ENCODE measurements at regions not wholly inside any gene's neighbourhood (a gene's known extent, or its start where the extent isn't known, plus 50 kb on each side); places are given as distances from the start of the nearest gene placed in this dataset.

GRCh38 chr20:48203252-48203651 is 418.0 kb upstream of the SULF2 start:
- TF ChIP-seq, protein P1, sequence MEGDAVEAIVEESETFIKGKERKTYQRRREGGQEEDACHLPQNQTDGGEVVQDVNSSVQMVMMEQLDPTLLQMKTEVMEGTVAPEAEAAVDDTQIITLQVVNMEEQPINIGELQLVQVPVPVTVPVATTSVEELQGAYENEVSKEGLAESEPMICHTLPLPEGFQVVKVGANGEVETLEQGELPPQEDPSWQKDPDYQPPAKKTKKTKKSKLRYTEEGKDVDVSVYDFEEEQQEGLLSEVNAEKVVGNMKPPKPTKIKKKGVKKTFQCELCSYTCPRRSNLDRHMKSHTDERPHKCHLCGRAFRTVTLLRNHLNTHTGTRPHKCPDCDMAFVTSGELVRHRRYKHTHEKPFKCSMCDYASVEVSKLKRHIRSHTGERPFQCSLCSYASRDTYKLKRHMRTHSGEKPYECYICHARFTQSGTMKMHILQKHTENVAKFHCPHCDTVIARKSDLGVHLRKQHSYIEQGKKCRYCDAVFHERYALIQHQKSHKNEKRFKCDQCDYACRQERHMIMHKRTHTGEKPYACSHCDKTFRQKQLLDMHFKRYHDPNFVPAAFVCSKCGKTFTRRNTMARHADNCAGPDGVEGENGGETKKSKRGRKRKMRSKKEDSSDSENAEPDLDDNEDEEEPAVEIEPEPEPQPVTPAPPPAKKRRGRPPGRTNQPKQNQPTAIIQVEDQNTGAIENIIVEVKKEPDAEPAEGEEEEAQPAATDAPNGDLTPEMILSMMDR (IDR thresholded peaks at IDR 0.05; ENCODE audit: unreplicated experiment): no peak
- H3K27me3 Mint-ChIP-seq (ENCODE audit: unreplicated experiment): peaks cover 44% of the 10 kb centered on the region
- no peak overlapping the region for H3K27ac Mint-ChIP-seq (ENCODE audit: unreplicated experiment)
- H3K4me1 Mint-ChIP-seq (ENCODE audit: low read depth, unreplicated experiment): no peaks in the 10 kb centered on the region
- CTCF ChIA-PET: interaction anchor here (1.1 kb wide), 1 partner anchor 417 kb away, joined by 4 read pairs; no protein-coding TSS in a partner anchor
- H3K4me3 Mint-ChIP-seq (ENCODE audit: low read depth, unreplicated experiment): no peak overlapping the region
- intact Hi-C loops (cut with micrococcal nuclease; ENCODE audit: unreplicated experiment): no loop called here
- BruUV-seq (replicated peaks): no TSS peak
- DNase-seq: no peak
- no peaks in the 10 kb centered on the region for H3K36me3 Mint-ChIP-seq (ENCODE audit: insufficient read depth, unreplicated experiment)
- H3K9me3 Mint-ChIP-seq (ENCODE audit: low read depth, unreplicated experiment): no peaks in the 10 kb centered on the region

GRCh38 chr20:48202334-48203113 is 417.2 kb upstream of the SULF2 start:
- H3K9me3 Mint-ChIP-seq (ENCODE audit: low read depth, unreplicated experiment): no peaks in the 10 kb centered on the region
- H3K4me3 Mint-ChIP-seq (ENCODE audit: low read depth, unreplicated experiment): no peak overlapping the region
- no peaks in the 10 kb centered on the region for H3K4me1 Mint-ChIP-seq (ENCODE audit: low read depth, unreplicated experiment)
- DNase-seq: no peak
- H3K27ac Mint-ChIP-seq (ENCODE audit: unreplicated experiment): no peak overlapping the region
- intact Hi-C loops (cut with micrococcal nuclease; ENCODE audit: unreplicated experiment): no loop called here
- H3K27me3 Mint-ChIP-seq (ENCODE audit: unreplicated experiment): peaks cover 45% of the 10 kb centered on the region
- no peaks in the 10 kb centered on the region for H3K36me3 Mint-ChIP-seq (ENCODE audit: insufficient read depth, unreplicated experiment)
- no TSS peak for BruUV-seq (replicated peaks)
- CTCF ChIA-PET: interaction anchor here (0.7 to 1.1 kb wide), 2 partner anchors 404 to 418 kb away, joined by 3 to 4 read pairs; no protein-coding TSS in a partner anchor
- TF ChIP-seq, protein P1 (IDR thresholded peaks at IDR 0.05; ENCODE audit: unreplicated experiment): no peak

DNA sequence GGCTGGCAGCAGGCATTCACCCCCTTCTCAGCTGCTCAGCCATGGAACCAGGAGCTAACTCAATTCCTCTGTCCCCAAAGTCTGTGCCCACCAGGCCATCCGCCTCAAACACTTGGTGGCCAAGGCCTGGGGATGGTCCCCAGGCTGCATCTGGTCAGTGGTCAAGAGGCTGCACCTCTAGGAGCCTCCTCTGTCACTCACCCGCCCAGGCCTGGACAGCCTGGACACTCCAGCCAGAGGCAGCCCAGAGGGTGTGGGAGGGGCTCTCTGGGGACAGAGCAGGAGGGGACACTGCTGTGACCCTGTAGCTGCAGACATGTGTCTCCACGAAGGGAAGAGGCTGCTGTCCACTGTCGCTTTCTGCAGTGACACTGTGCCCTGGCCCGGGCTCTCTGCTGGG is 416.6 kb upstream of the SULF2 start:
- Mint-ChIP-seq H3K36me3 (ENCODE audit: insufficient read depth, unreplicated experiment) (no peaks in the 10 kb centered on the region), H3K27ac (ENCODE audit: unreplicated experiment) (no peak overlapping the region), H3K9me3 (ENCODE audit: low read depth, unreplicated experiment) (no peaks in the 10 kb centered on the region), H3K27me3 (ENCODE audit: unreplicated experiment) (peaks cover 45% of the 10 kb centered on the region), H3K4me3 (ENCODE audit: low read depth, unreplicated experiment) (no peak overlapping the region), H3K4me1 (ENCODE audit: low read depth, unreplicated experiment) (peaks cover 3% of the 10 kb centered on the region)
- intact Hi-C loops (cut with micrococcal nuclease; ENCODE audit: unreplicated experiment): no loop called here
- TF ChIP-seq, protein P1 (IDR thresholded peaks at IDR 0.05; ENCODE audit: unreplicated experiment): no peak
- CTCF ChIA-PET: no interaction called here
- BruUV-seq (replicated peaks): no TSS peak
- DNase-seq: no peak

DNA sequence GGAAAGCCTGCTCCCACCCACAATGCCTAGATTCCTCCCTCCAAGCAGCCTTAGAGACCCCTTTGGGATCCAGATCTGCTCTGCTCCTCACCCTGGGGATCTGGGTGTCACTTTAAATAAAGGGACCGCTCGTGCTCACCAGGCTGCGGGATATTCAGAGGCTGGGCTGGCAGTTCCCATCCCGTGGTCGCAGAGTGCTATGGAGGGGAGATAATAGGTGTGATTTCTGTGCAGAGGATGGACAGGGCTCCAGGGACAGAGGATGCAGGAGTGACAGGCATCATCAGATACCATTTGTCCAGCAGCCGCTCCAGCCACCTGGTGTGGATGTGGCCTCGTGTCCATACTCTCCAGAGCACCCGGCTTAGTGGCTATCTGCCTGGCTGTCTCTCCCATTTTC is 415.9 kb upstream of the SULF2 start:
- TF ChIP-seq, protein P1 (IDR thresholded peaks at IDR 0.05; ENCODE audit: unreplicated experiment): no peak
- Mint-ChIP-seq H3K27ac (ENCODE audit: unreplicated experiment) (no peak overlapping the region), H3K4me1 (ENCODE audit: low read depth, unreplicated experiment) (peaks cover 10% of the 10 kb centered on the region), H3K27me3 (ENCODE audit: unreplicated experiment) (peaks cover 46% of the 10 kb centered on the region), H3K9me3 (ENCODE audit: low read depth, unreplicated experiment) (no peaks in the 10 kb centered on the region), H3K4me3 (ENCODE audit: low read depth, unreplicated experiment) (no peak overlapping the region), H3K36me3 (ENCODE audit: insufficient read depth, unreplicated experiment) (no peaks in the 10 kb centered on the region)
- intact Hi-C loops (cut with micrococcal nuclease; ENCODE audit: unreplicated experiment): no loop called here
- DNase-seq: no peak
- CTCF ChIA-PET: no interaction called here
- no TSS peak for BruUV-seq (replicated peaks)
